ENCODE measurements at regions not wholly inside any gene's neighbourhood (a gene's known extent, or its start where the extent isn't known, plus 50 kb on each side); places are given as distances from the start of the nearest gene placed in this dataset.

DNA sequence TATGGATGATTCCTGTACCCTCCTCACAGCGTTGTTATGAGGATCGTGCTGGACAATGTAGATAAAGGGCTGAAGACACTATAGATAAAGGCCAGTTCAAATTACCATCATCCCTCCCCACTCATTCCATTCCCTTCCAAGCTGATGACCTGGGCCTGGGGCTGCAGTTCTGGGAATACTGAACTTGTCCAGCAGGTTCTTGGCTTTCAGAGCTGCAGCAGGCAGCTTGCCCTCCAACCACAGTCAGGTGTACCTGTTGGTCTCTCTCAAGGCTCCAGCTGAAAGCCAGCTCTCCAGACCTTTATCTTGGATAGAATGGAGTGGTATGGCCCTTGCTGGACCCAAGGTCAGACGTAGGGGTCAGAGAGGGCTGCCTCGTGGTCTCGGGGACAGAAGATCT is 92.5 kb downstream of the PCDH1 start:
- TF ChIP-seq, protein P1, sequence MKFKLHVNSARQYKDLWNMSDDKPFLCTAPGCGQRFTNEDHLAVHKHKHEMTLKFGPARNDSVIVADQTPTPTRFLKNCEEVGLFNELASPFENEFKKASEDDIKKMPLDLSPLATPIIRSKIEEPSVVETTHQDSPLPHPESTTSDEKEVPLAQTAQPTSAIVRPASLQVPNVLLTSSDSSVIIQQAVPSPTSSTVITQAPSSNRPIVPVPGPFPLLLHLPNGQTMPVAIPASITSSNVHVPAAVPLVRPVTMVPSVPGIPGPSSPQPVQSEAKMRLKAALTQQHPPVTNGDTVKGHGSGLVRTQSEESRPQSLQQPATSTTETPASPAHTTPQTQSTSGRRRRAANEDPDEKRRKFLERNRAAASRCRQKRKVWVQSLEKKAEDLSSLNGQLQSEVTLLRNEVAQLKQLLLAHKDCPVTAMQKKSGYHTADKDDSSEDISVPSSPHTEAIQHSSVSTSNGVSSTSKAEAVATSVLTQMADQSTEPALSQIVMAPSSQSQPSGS (IDR thresholded peaks at IDR 0.05; ENCODE audit: low read length) = no peak
- TF ChIP-seq, protein P2, sequence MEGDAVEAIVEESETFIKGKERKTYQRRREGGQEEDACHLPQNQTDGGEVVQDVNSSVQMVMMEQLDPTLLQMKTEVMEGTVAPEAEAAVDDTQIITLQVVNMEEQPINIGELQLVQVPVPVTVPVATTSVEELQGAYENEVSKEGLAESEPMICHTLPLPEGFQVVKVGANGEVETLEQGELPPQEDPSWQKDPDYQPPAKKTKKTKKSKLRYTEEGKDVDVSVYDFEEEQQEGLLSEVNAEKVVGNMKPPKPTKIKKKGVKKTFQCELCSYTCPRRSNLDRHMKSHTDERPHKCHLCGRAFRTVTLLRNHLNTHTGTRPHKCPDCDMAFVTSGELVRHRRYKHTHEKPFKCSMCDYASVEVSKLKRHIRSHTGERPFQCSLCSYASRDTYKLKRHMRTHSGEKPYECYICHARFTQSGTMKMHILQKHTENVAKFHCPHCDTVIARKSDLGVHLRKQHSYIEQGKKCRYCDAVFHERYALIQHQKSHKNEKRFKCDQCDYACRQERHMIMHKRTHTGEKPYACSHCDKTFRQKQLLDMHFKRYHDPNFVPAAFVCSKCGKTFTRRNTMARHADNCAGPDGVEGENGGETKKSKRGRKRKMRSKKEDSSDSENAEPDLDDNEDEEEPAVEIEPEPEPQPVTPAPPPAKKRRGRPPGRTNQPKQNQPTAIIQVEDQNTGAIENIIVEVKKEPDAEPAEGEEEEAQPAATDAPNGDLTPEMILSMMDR (IDR thresholded peaks at IDR 0.05; ENCODE audit: control extremely low read depth in 1 of 3, insufficient read depth in 1 of 3, low read depth in 1 of 3, low read length in 3 of 3) = no peak
- TF ChIP-seq JUND (IDR thresholded peaks at IDR 0.05; ENCODE audit: low read length) (no peak), POLR2AphosphoS5 (IDR thresholded peaks at IDR 0.05; ENCODE audit: low read depth, low read length) (no peak), EGR1 (IDR thresholded peaks at IDR 0.05; ENCODE audit: borderline replicate concordance, low read depth, low read length) (no peak), RFX5 (IDR thresholded peaks at IDR 0.05; ENCODE audit: borderline replicate concordance, low read depth, low read length) (no peak), NRF1 (IDR thresholded peaks at IDR 0.05; ENCODE audit: low read depth, low read length) (no peak), POLR2A (IDR thresholded peaks at IDR 0.05; ENCODE audit: control extremely low read depth in 1 of 2, low read depth in 2 of 2, low read length in 2 of 2) (no peak), JUN (IDR thresholded peaks at IDR 0.05; ENCODE audit: low read depth, low read length) (no peak)

Measured in H1 (cell line).